Neural progenitor cell (in vitro differentiated cells): ENCODE measurements at regions not wholly inside any gene's neighbourhood (a gene's known extent, or its start where the extent isn't known, plus 50 kb on each side); places are given as distances from the start of the nearest gene placed in this dataset.

ENCODE experiments used
- DNase-seq: peaks from one replicate; pipeline ENCODE4 v3.0.0-alpha.2; 2016; ENCODE audit warnings: low spot score
- H2AFZ ChIP-seq: fragments of 200-600 bp; sonication (generic); replicated peaks from 2 replicates; pipeline ENCODE4 v1.6.1; 2016; ENCODE audit warnings: antibody characterized with exemption
- H3F3A ChIP-seq: fragments of 200-600 bp; sonication (generic); 2 replicates; pipeline ENCODE4 v1.6.1; 2016; ENCODE audit warnings: antibody characterized with exemption, low read depth
- H3K27ac ChIP-seq: fragments of 200-600 bp; sonication (generic); 2 replicates; pipeline ENCODE4 v1.5.1; 2016; ENCODE audit warnings: mild to moderate bottlenecking
- H3K27me3 ChIP-seq: fragments of 200-600 bp; sonication (generic); 2 replicates; pipeline ENCODE4 v1.6.1; 2016; ENCODE audit warnings: mild to moderate bottlenecking, moderate library complexity
- H3K36me3 ChIP-seq: fragments of 200-600 bp; sonication (generic); 2 replicates; pipeline ENCODE4 v1.5.1; 2016
- H3K4me1 ChIP-seq: fragments of 200-600 bp; sonication (generic); 2 replicates; pipeline ENCODE4 v1.6.1; 2016; ENCODE audit warnings: mixed run types
- H3K4me2 ChIP-seq: fragments of 200-600 bp; sonication (generic); 2 replicates; pipeline ENCODE4 v1.6.1; 2016
- H3K4me3 ChIP-seq: fragments of 200-600 bp; sonication (generic); 2 replicates; pipeline ENCODE4 v1.5.1; 2016
- H3K79me2 ChIP-seq: fragments of 200-600 bp; sonication (generic); 2 replicates; pipeline ENCODE4 v1.6.1; 2016; ENCODE audit warnings: low read depth
- H3K9ac ChIP-seq: fragments of 200-600 bp; sonication (generic); 2 replicates; pipeline ENCODE4 v1.6.1; 2016
- H3K9me3 ChIP-seq: fragments of 200-600 bp; sonication (generic); 2 replicates; pipeline ENCODE4 v1.5.1; 2016; ENCODE audit warnings: low read depth
- H4K20me1 ChIP-seq: fragments of 200-600 bp; sonication (generic); 2 replicates; pipeline ENCODE4 v1.6.1; 2016; ENCODE audit warnings: low read depth
- H3K27ac Mint-ChIP-seq: 3 replicates; pipeline ENCODE4 v1.8.0; 2021; ENCODE audit warnings: mixed read lengths
- H3K27me3 Mint-ChIP-seq: 2 replicates; pipeline ENCODE4 v1.8.0; 2022; ENCODE audit warnings: low read depth, mild to moderate bottlenecking, inconsistent platforms, moderate library complexity, mixed read lengths; ENCODE audit not compliant: insufficient read depth
- H3K36me3 Mint-ChIP-seq: 3 replicates; pipeline ENCODE4 v1.8.0; 2021; ENCODE audit warnings: mixed read lengths
- H3K4me1 Mint-ChIP-seq: 3 replicates; pipeline ENCODE4 v1.8.0; 2021; ENCODE audit warnings: mixed read lengths
- H3K4me3 Mint-ChIP-seq: 3 replicates; pipeline ENCODE4 v1.8.0; 2021; ENCODE audit warnings: mild to moderate bottlenecking, moderate library complexity, mixed read lengths
- H3K9me3 Mint-ChIP-seq: 3 replicates; pipeline ENCODE4 v1.8.0; 2020; ENCODE audit warnings: mixed read lengths
- EZH2 ChIP-seq: fragments of 200-600 bp; sonication (generic); IDR thresholded peaks from 2 replicates; pipeline ENCODE4 v1.6.1; 2017; ENCODE audit warnings: antibody characterized with exemption, mild to moderate bottlenecking, moderate library complexity
- EZH2phosphoT487 ChIP-seq: fragments of 200-600 bp; sonication (generic); IDR thresholded peaks from 2 replicates; pipeline ENCODE4 v1.6.1; 2017; ENCODE audit warnings: antibody characterized with exemption
- TF ChIP-seq, protein P1 (sequence below): fragments of 200-600 bp; sonication (generic); IDR thresholded peaks from 2 replicates; pipeline ENCODE4 v1.5.1; 2017; ENCODE audit warnings: antibody characterized with exemption, mild to moderate bottlenecking

DNA sequence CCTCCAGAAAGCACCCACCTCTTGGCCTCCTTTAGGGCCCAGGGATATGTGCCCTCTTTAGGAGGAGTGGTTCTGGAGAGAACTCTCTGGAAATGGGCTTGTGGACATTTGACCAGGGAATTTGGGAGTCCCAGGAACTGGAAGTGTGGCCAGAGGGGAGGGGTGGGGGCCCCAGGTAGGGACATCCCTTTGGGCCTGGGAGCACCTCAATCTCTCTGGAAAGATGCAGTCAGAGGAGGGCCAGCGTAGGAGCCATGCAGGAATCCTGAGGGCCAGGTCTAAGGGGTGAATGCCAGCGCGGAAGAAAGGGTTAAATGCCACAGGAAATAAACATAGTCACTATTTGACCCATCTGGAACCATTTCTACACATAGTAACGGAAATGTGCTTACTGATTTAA is 50.3 kb upstream of the ITGA11 start:
- Histone ChIP-seq H3K4me3 (no peak overlapping the region), H3K27ac (no peak overlapping the region), H3K27me3 (no peaks in the 10 kb centered on the region), H3K79me2 (no peaks in the 10 kb centered on the region), H3F3A (no peaks in the 10 kb centered on the region), H4K20me1 (no peaks in the 10 kb centered on the region), H3K36me3 (no peaks in the 10 kb centered on the region), H3K9me3 (no peaks in the 10 kb centered on the region), H3K4me2 (no peak overlapping the region), H2AFZ (no peak overlapping the region), H3K9ac (no peak overlapping the region), H3K4me1 (no peaks in the 10 kb centered on the region)
- Mint-ChIP-seq H3K9me3 (no peaks in the 10 kb centered on the region), H3K27me3 (no peaks in the 10 kb centered on the region), H3K4me1 (peaks cover 1% of the 10 kb centered on the region), H3K27ac (no peak overlapping the region), H3K4me3 (no peak overlapping the region), H3K36me3 (no peaks in the 10 kb centered on the region)
- DNase-seq = no peak
- TF ChIP-seq, protein P1, sequence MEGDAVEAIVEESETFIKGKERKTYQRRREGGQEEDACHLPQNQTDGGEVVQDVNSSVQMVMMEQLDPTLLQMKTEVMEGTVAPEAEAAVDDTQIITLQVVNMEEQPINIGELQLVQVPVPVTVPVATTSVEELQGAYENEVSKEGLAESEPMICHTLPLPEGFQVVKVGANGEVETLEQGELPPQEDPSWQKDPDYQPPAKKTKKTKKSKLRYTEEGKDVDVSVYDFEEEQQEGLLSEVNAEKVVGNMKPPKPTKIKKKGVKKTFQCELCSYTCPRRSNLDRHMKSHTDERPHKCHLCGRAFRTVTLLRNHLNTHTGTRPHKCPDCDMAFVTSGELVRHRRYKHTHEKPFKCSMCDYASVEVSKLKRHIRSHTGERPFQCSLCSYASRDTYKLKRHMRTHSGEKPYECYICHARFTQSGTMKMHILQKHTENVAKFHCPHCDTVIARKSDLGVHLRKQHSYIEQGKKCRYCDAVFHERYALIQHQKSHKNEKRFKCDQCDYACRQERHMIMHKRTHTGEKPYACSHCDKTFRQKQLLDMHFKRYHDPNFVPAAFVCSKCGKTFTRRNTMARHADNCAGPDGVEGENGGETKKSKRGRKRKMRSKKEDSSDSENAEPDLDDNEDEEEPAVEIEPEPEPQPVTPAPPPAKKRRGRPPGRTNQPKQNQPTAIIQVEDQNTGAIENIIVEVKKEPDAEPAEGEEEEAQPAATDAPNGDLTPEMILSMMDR = no peak

DNA sequence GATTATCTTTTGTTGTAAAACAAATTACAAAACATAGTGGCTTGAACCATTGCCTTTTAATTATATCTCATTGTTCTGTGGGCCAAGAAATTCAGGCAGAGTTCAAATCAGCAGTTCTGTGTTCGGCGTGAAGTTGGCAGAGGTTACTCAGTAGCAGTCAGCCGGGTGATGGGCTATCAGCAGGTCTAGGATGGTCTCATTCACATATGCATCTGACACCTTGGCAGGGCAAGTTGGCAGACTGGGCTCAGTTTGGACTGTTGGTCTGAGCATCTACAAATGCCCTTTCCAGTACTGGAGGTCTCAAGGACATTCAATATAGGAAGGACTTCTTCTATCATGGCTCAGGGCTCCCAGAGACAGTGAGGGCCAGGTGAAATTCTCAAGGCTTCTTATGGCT is 51.2 kb upstream of the ITGA11 start:
- Mint-ChIP-seq H3K36me3 (no peaks in the 10 kb centered on the region), H3K4me3 (no peak overlapping the region), H3K27ac (no peak overlapping the region), H3K9me3 (no peaks in the 10 kb centered on the region), H3K27me3 (no peaks in the 10 kb centered on the region), H3K4me1 (peaks cover 4% of the 10 kb centered on the region)
- Histone ChIP-seq H3K79me2 (no peaks in the 10 kb centered on the region), H3K9ac (no peak overlapping the region), H4K20me1 (no peaks in the 10 kb centered on the region), H3K27ac (no peak overlapping the region), H2AFZ (no peak overlapping the region), H3K4me1 (no peaks in the 10 kb centered on the region), H3F3A (no peaks in the 10 kb centered on the region), H3K4me2 (no peak overlapping the region), H3K27me3 (no peaks in the 10 kb centered on the region), H3K9me3 (no peaks in the 10 kb centered on the region), H3K4me3 (no peak overlapping the region), H3K36me3 (no peaks in the 10 kb centered on the region)
- no peak for DNase-seq
- no peak for TF ChIP-seq EZH2phosphoT487

DNA sequence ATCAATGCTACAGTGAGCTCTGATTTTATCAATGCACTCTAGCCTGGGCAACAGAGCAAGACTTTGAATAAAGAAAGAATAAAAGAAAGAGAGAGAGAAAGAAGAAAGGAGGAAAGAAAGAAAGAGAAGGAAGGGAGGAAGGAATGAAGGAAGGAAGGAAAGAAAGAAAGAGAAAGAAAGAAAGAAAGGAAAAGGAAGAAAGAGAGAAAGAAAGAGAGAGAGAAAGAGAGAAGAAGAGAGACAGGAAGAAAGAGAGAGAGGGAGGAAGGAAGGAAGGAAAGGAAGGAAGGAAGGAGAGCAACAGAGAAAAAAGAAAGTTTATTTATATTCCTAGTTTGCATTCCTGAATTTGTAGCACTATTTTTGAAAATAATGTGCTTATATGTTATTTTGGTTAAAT is 52.3 kb upstream of the ITGA11 start:
- Histone ChIP-seq H3K36me3 (no peaks in the 10 kb centered on the region), H4K20me1 (no peaks in the 10 kb centered on the region), H3K9me3 (no peaks in the 10 kb centered on the region), H3K79me2 (no peaks in the 10 kb centered on the region), H2AFZ (no peak overlapping the region), H3K9ac (no peak overlapping the region), H3K27me3 (no peaks in the 10 kb centered on the region), H3K27ac (no peak overlapping the region), H3K4me3 (no peak overlapping the region), H3F3A (no peaks in the 10 kb centered on the region), H3K4me1 (no peaks in the 10 kb centered on the region), H3K4me2 (no peak overlapping the region)
- Mint-ChIP-seq H3K4me1 (peaks cover 4% of the 10 kb centered on the region), H3K27me3 (no peaks in the 10 kb centered on the region), H3K4me3 (no peak overlapping the region), H3K9me3 (no peaks in the 10 kb centered on the region), H3K36me3 (no peaks in the 10 kb centered on the region), H3K27ac (no peak overlapping the region)
- DNase-seq = no peak
- TF ChIP-seq EZH2phosphoT487 = no peak
- TF ChIP-seq EZH2 = no peak
- TF ChIP-seq, protein P1 = no peak

DNA sequence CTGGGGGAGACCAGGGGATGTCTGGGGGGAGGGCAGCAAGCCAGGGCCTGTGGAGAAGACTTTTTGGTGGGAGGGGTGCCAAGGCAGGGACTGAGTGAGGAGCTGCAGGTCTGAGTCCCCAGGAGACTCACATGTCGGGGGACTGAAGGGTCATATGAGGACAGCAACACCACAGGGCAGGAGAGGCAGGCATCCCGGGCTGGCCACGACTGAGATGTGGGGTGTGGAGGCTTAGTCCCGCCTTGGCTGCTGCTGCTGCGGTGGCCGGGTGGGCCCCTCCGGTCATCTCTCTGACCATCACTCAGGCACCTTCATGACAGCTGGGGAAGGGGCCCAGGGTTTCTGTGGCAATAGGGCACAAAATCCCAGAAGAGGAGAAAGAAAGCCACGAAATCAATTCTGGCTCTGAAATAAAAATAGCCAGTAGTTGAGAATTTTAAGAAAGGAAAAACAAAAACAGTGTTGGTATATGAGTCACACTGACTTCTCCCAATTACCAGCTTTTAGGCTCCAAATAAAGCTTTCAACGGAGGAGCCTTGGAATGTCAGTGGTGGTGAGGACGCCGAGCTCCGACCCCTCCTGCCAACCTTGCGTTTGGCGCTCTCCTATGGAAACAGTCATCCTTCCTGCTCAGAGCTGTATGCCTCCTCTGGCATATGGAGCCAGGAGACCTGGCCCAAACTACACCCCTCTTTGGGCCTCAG is 52.9 kb upstream of the ITGA11 start:
- Histone ChIP-seq H3K4me3 (no peak overlapping the region), H3K9me3 (no peaks in the 10 kb centered on the region), H3K4me2 (no peak overlapping the region), H3K27me3 (no peaks in the 10 kb centered on the region), H3K9ac (no peak overlapping the region), H3F3A (no peaks in the 10 kb centered on the region), H4K20me1 (no peaks in the 10 kb centered on the region), H2AFZ (peak overlapping the region; percentile 22), H3K36me3 (no peaks in the 10 kb centered on the region), H3K79me2 (no peaks in the 10 kb centered on the region), H3K27ac (no peak overlapping the region), H3K4me1 (no peaks in the 10 kb centered on the region)
- Mint-ChIP-seq H3K36me3 (no peaks in the 10 kb centered on the region), H3K27ac (no peak overlapping the region), H3K4me1 (peaks cover 4% of the 10 kb centered on the region), H3K4me3 (no peak overlapping the region), H3K27me3 (no peaks in the 10 kb centered on the region), H3K9me3 (no peaks in the 10 kb centered on the region)
- DNase-seq = no peak
- TF ChIP-seq, protein P1 = no peak
- TF ChIP-seq EZH2phosphoT487 = no peak
- TF ChIP-seq EZH2 = no peak
